ENCODE measurements at regions not wholly inside any gene's neighbourhood (a gene's known extent, or its start where the extent isn't known, plus 50 kb on each side); places are given as distances from the start of the nearest gene placed in this dataset.
"Not testable (repeated sequence)": the region's sequence is repeated elsewhere in the genome, so short reads cannot be mapped to it uniquely, and the experiment has no call there.

GRCh38 chr6:67000121-67000520 lies 1293.1 kb upstream of the EYS start:
- CTCF ChIA-PET: no interaction called here
- Mint-ChIP-seq H3K4me1 (no peaks in the 10 kb centered on the region), H3K9me3 (peaks cover 10% of the 10 kb centered on the region), H3K27me3 (no peaks in the 10 kb centered on the region), H3K4me3 (no peak overlapping the region), H3K36me3 (ENCODE audit: low read depth) (no peaks in the 10 kb centered on the region), H3K27ac (no peak overlapping the region)
- DNase-seq: no peak
- POLR2A ChIA-PET: no interaction called here

GRCh38 chr6:66997579-66997978 lies 1290.6 kb upstream of the EYS start:
- DNase-seq; H3K4me3 Mint-ChIP-seq; H3K36me3 Mint-ChIP-seq (ENCODE audit: low read depth); CTCF ChIA-PET; H3K27me3 Mint-ChIP-seq; H3K27ac Mint-ChIP-seq; H3K4me1 Mint-ChIP-seq; POLR2A ChIA-PET; H3K9me3 Mint-ChIP-seq: not testable (repeated sequence)

DNA sequence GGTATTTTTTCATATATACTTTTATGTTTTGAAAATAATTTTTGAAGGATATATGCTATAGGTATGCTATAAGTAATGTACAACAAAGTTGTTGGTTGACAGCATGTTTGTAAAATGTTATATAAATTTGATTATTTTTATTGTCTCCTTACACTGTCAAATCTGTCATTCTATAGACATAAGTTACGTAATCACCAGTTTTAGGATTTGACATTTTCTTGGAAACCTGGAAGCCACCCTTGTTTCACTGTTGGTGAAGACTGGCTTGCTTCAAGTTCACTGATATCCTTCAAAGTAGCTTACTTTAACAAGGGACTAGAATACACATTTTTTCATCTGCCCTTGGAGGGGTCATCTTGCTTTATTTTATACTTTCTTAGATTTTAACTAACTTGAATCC lies 1288.6 kb upstream of the EYS start:
- Mint-ChIP-seq H3K27me3 (no peaks in the 10 kb centered on the region), H3K4me3 (no peak overlapping the region), H3K9me3 (peaks cover 22% of the 10 kb centered on the region), H3K27ac (no peak overlapping the region), H3K36me3 (ENCODE audit: low read depth) (no peaks in the 10 kb centered on the region), H3K4me1 (no peaks in the 10 kb centered on the region)
- no peak for DNase-seq
- ChIA-PET POLR2A (no interaction called here), CTCF (no interaction called here)

DNA sequence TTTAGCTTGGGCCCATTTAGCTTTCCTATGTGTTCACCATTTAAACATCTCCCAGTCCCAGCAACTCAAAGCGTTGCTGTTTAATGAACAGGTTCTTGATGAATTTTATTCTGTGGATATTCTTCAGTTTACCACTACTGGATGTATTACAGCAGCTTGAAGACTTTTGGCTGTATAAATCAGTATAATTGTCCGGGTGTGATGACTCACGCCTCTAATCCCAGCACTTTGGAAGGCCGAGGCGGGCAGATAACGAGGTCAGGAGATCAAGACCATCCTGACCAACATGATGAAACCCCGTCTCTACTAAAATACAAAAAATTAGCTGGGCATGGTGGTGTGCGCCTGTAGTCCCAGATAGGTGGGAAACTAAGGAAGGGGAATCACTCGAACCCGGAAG lies 1286.7 kb upstream of the EYS start:
- H3K27ac Mint-ChIP-seq; H3K4me1 Mint-ChIP-seq; H3K4me3 Mint-ChIP-seq; POLR2A ChIA-PET; H3K36me3 Mint-ChIP-seq (ENCODE audit: low read depth); H3K27me3 Mint-ChIP-seq; DNase-seq; CTCF ChIA-PET: not testable (repeated sequence)
- H3K9me3 Mint-ChIP-seq: peaks cover 19% of the 10 kb centered on the region

GRCh38 chr6:66993272-66993671 lies 1286.2 kb upstream of the EYS start:
- no peaks in the 10 kb centered on the region for H3K4me1 Mint-ChIP-seq
- no peaks in the 10 kb centered on the region for H3K36me3 Mint-ChIP-seq (ENCODE audit: low read depth)
- CTCF ChIA-PET: no interaction called here
- H3K4me3 Mint-ChIP-seq: no peak overlapping the region
- POLR2A ChIA-PET: no interaction called here
- no peak for DNase-seq
- peaks cover 19% of the 10 kb centered on the region for H3K9me3 Mint-ChIP-seq
- H3K27me3 Mint-ChIP-seq: no peaks in the 10 kb centered on the region
- H3K27ac Mint-ChIP-seq: no peak overlapping the region

DNA sequence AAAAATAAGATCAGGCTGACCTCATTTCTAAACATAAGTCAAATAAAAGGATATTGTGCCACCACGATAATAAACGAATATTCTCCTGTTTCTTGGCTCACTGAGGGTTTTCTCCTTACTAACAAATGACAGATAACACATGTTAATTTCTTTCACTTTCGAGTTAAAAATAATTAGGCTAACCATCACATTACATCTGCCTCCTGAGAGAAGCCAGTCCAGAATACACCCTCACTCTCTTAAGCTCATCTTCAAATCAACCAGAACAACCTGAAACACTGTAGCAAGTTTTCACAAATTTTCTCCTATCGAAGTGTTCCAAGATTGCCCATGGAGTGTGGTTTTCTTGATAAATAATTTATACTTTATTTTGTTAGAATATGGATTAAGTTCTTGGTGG lies 1285.6 kb upstream of the EYS start:
- Mint-ChIP-seq H3K27me3 (no peaks in the 10 kb centered on the region), H3K27ac (no peak overlapping the region), H3K9me3 (peaks cover 18% of the 10 kb centered on the region), H3K36me3 (ENCODE audit: low read depth) (no peaks in the 10 kb centered on the region), H3K4me3 (no peak overlapping the region), H3K4me1 (no peaks in the 10 kb centered on the region)
- POLR2A ChIA-PET: no interaction called here
- DNase-seq: no peak
- CTCF ChIA-PET: no interaction called here

- POLR2A ChIA-PET: no interaction called here
- no peak overlapping the region for H3K27ac Mint-ChIP-seq
- H3K4me1 Mint-ChIP-seq: no peaks in the 10 kb centered on the region
- CTCF ChIA-PET: no interaction called here
- no peaks in the 10 kb centered on the region for H3K36me3 Mint-ChIP-seq (ENCODE audit: low read depth)
- H3K4me3 Mint-ChIP-seq: no peak overlapping the region
- H3K27me3 Mint-ChIP-seq: no peaks in the 10 kb centered on the region
- DNase-seq: no peak
- H3K9me3 Mint-ChIP-seq: peaks cover 20% of the 10 kb centered on the region
Observed at GRCh38 chr6:66986940-66987339, 1279.9 kb upstream of the EYS start.

GRCh38 chr6:66985816-66986215 lies 1278.8 kb upstream of the EYS start:
- Mint-ChIP-seq H3K4me1 (no peaks in the 10 kb centered on the region), H3K27ac (no peak overlapping the region), H3K4me3 (no peak overlapping the region), H3K27me3 (no peaks in the 10 kb centered on the region), H3K36me3 (ENCODE audit: low read depth) (no peaks in the 10 kb centered on the region), H3K9me3 (peaks cover 13% of the 10 kb centered on the region)
- ChIA-PET CTCF (interaction anchor here (1.2 kb wide), 1 partner anchor 169 kb away, joined by 3 read pairs; no protein-coding TSS in a partner anchor), POLR2A (no interaction called here)
- no peak for DNase-seq

DNA sequence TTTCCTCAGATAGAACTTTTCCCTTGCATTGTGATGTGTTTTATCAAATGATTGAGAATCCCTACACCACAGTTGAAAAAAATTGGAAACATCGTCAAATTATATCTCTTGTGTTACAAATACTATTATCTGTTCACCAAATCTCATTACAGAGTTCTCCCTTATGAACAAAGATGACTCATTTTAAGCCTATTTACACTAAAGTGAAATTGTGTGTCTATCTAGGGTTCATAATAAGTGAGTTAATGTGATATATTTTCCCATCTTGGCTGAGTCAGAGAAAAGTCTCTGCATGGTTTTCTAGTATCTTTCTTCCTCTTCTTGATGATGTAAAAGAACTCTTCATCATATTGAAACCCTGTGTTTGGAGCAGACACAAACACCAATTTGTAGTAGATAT lies 1263.3 kb upstream of the EYS start:
- DNase-seq: no peak
- CTCF ChIA-PET: no interaction called here

GRCh38 chr6:66965227-66965626 lies 1258.2 kb upstream of the EYS start:
- Mint-ChIP-seq H3K4me3 (no peak overlapping the region), H3K36me3 (ENCODE audit: low read depth) (no peaks in the 10 kb centered on the region), H3K27ac (no peak overlapping the region), H3K4me1 (no peaks in the 10 kb centered on the region), H3K9me3 (peaks cover 9% of the 10 kb centered on the region), H3K27me3 (no peaks in the 10 kb centered on the region)
- ChIA-PET POLR2A (no interaction called here), CTCF (no interaction called here)
- no peak for DNase-seq

More for the DNA sequence above, 1263.3 kb upstream of the EYS start:
- POLR2A ChIA-PET: no interaction called here
- no peak overlapping the region for H3K4me3 Mint-ChIP-seq
- no peaks in the 10 kb centered on the region for H3K27me3 Mint-ChIP-seq
- H3K27ac Mint-ChIP-seq: no peak overlapping the region
- H3K9me3 Mint-ChIP-seq: peaks cover 4% of the 10 kb centered on the region
- no peaks in the 10 kb centered on the region for H3K36me3 Mint-ChIP-seq (ENCODE audit: low read depth)
- H3K4me1 Mint-ChIP-seq: no peaks in the 10 kb centered on the region

GRCh38 chr6:66964216-66964615 lies 1257.2 kb upstream of the EYS start:
- no peak overlapping the region for H3K27ac Mint-ChIP-seq
- H3K36me3 Mint-ChIP-seq (ENCODE audit: low read depth): no peaks in the 10 kb centered on the region
- ChIA-PET POLR2A (no interaction called here), CTCF (no interaction called here)
- H3K9me3 Mint-ChIP-seq: peaks cover 9% of the 10 kb centered on the region
- DNase-seq: no peak
- H3K4me3 Mint-ChIP-seq: no peak overlapping the region
- H3K4me1 Mint-ChIP-seq: no peaks in the 10 kb centered on the region
- no peaks in the 10 kb centered on the region for H3K27me3 Mint-ChIP-seq

- no peak for DNase-seq
- ChIA-PET CTCF (no interaction called here), POLR2A (no interaction called here)
- Mint-ChIP-seq H3K36me3 (ENCODE audit: low read depth) (no peaks in the 10 kb centered on the region), H3K27me3 (no peaks in the 10 kb centered on the region), H3K27ac (no peak overlapping the region), H3K4me3 (no peak overlapping the region), H3K4me1 (no peaks in the 10 kb centered on the region), H3K9me3 (peaks cover 9% of the 10 kb centered on the region)
Observed at GRCh38 chr6:66962082-66962481, 1255.1 kb upstream of the EYS start.

GRCh38 chr6:66961191-66961590 lies 1254.2 kb upstream of the EYS start:
- Mint-ChIP-seq H3K4me1 (no peaks in the 10 kb centered on the region), H3K27ac (no peak overlapping the region), H3K9me3 (peaks cover 4% of the 10 kb centered on the region), H3K4me3 (no peak overlapping the region), H3K36me3 (ENCODE audit: low read depth) (no peaks in the 10 kb centered on the region), H3K27me3 (no peaks in the 10 kb centered on the region)
- POLR2A ChIA-PET: no interaction called here
- CTCF ChIA-PET: no interaction called here
- no peak for DNase-seq

DNA sequence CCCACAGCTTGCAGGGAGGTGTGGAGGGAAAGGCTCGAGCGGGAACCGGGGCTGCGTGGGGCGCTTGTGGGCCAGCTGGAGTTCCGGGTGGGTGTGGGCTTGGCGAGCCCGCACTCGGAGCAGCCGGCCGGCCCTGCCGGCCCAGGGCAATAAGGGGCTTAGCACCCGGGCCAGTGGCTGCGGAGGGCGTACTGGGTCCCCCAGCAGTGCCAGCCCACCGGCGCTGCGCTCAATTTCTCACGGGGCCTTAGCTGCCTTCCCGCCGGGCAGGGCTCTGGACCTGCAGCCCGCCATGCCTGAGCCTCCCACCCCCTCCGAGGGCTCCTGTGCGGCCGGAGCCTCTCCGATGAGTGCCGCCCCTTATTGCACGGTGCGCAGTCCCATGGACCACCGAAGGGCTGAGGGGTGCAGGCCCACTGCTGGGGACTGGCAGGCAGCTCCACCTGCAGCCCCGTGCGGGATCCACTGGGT lies 1242.2 kb upstream of the EYS start:
- Mint-ChIP-seq H3K4me1 (no peaks in the 10 kb centered on the region), H3K9me3 (peaks cover 4% of the 10 kb centered on the region), H3K36me3 (ENCODE audit: low read depth) (no peaks in the 10 kb centered on the region), H3K27ac (no peak overlapping the region), H3K27me3 (no peaks in the 10 kb centered on the region), H3K4me3 (no peak overlapping the region)
- CTCF ChIA-PET: no interaction called here
- no peak for DNase-seq
- POLR2A ChIA-PET: no interaction called here

- ChIA-PET CTCF (no interaction called here), POLR2A (no interaction called here)
- H3K4me1 Mint-ChIP-seq: no peaks in the 10 kb centered on the region
- H3K9me3 Mint-ChIP-seq: peaks cover 4% of the 10 kb centered on the region
- H3K36me3 Mint-ChIP-seq (ENCODE audit: low read depth): no peaks in the 10 kb centered on the region
- no peak overlapping the region for H3K27ac Mint-ChIP-seq
- DNase-seq: no peak
- no peak overlapping the region for H3K4me3 Mint-ChIP-seq
- H3K27me3 Mint-ChIP-seq: no peaks in the 10 kb centered on the region
Observed at GRCh38 chr6:66948106-66948505, 1241.1 kb upstream of the EYS start.
